H9 (cell line): ENCODE measurements at regions not wholly inside any gene's neighbourhood (a gene's known extent, or its start where the extent isn't known, plus 50 kb on each side); places are given as distances from the start of the nearest gene placed in this dataset.

Experiments
- DNase-seq: peaks from one replicate; pipeline ENCODE4 v3.0.0-alpha.2; 2017
- H2AFZ ChIP-seq: one replicate; pipeline ENCODE4 v1.6.1; 2013; ENCODE audit warnings: mild to moderate bottlenecking, low read length, control low read depth, moderate library complexity
- H2AK5ac ChIP-seq: 2 replicates; pipeline ENCODE4 v1.6.1; 2013; ENCODE audit warnings: low read length, control low read depth, mixed read lengths; ENCODE audit not compliant: insufficient read length
- H2BK120ac ChIP-seq: one replicate; pipeline ENCODE4 v1.6.1; 2013; ENCODE audit warnings: low read depth, mild to moderate bottlenecking, low read length, control low read depth, inconsistent platforms; ENCODE audit not compliant: poor library complexity, severe bottlenecking
- H2BK12ac ChIP-seq: 2 replicates; pipeline ENCODE4 v1.6.1; 2013; ENCODE audit warnings: low read length, control low read depth, mixed read lengths, low read depth; ENCODE audit not compliant: insufficient read length
- H2BK15ac ChIP-seq: 2 replicates; pipeline ENCODE4 v1.6.1; 2013; ENCODE audit warnings: low read depth, low read length, control low read depth
- H2BK20ac ChIP-seq: one replicate; pipeline ENCODE4 v1.6.1; 2013; ENCODE audit warnings: low read depth, mild to moderate bottlenecking, low read length, control low read depth, inconsistent platforms; ENCODE audit not compliant: poor library complexity, severe bottlenecking
- H2BK5ac ChIP-seq: 2 replicates; pipeline ENCODE4 v1.6.1; 2013; ENCODE audit warnings: low read length, control low read depth, mixed read lengths; ENCODE audit not compliant: insufficient read length
- H3K14ac ChIP-seq: 2 replicates; pipeline ENCODE4 v1.6.1; 2013; ENCODE audit warnings: low read length, control low read depth; ENCODE audit not compliant: insufficient read depth
- H3K18ac ChIP-seq: 2 replicates; pipeline ENCODE4 v1.6.1; 2013; ENCODE audit warnings: low read depth, mild to moderate bottlenecking, mixed read lengths, low read length, control low read depth; ENCODE audit not compliant: insufficient read length
- H3K23ac ChIP-seq: 2 replicates; pipeline ENCODE4 v1.6.1; 2013; ENCODE audit warnings: low read length, control low read depth, mixed read lengths, low read depth; ENCODE audit not compliant: insufficient read length
- H3K23me2 ChIP-seq: 2 replicates; pipeline ENCODE4 v1.6.1; 2013; ENCODE audit warnings: low read depth, mild to moderate bottlenecking, mixed read lengths, low read length, control low read depth; ENCODE audit not compliant: insufficient read length, poor library complexity, severe bottlenecking
- H3K27ac ChIP-seq: 2 replicates; pipeline ENCODE4 v1.5.1; 2013; ENCODE audit warnings: low read length, control low read depth, mixed read lengths, low read depth; ENCODE audit not compliant: insufficient read length
- H3K27me3 ChIP-seq: 2 replicates; pipeline ENCODE4 v1.6.1; 2013; ENCODE audit warnings: low read length, control low read depth, inconsistent platforms; ENCODE audit not compliant: insufficient read depth
- H3K4ac ChIP-seq: 2 replicates; pipeline ENCODE4 v1.6.1; 2013; ENCODE audit warnings: low read depth, mild to moderate bottlenecking, control low read depth, inconsistent platforms, low read length, moderate library complexity
- H3K4me1 ChIP-seq: 2 replicates; pipeline ENCODE4 v1.6.1; 2013; ENCODE audit warnings: low read length, control low read depth, inconsistent platforms; ENCODE audit not compliant: insufficient read depth
- H3K4me2 ChIP-seq: 2 replicates; pipeline ENCODE4 v1.6.1; 2013; ENCODE audit warnings: low read length, control low read depth, mixed read lengths; ENCODE audit not compliant: insufficient read length, insufficient read depth
- H3K56ac ChIP-seq: 2 replicates; pipeline ENCODE4 v1.6.1; 2013; ENCODE audit warnings: low read depth, mild to moderate bottlenecking, mixed read lengths, low read length, control low read depth; ENCODE audit not compliant: insufficient read length
- H3K79me1 ChIP-seq: 2 replicates; pipeline ENCODE4 v1.6.1; 2013; ENCODE audit warnings: low read depth, mild to moderate bottlenecking, moderate library complexity, low read length, control low read depth, inconsistent platforms; ENCODE audit not compliant: insufficient read depth, poor library complexity, severe bottlenecking
- H3K79me2 ChIP-seq: 2 replicates; pipeline ENCODE4 v1.6.1; 2013; ENCODE audit warnings: low read length, control low read depth, inconsistent platforms; ENCODE audit not compliant: insufficient read depth
- H3K9ac ChIP-seq: 2 replicates; pipeline ENCODE4 v1.6.1; 2013; ENCODE audit warnings: low read length, control low read depth, mixed read lengths; ENCODE audit not compliant: insufficient read length; ENCODE audit errors: extremely low read depth
- H3K9me3 ChIP-seq: one replicate; pipeline ENCODE4 v1.6.1; 2013; ENCODE audit warnings: low read depth, low read length, inconsistent platforms; ENCODE audit not compliant: control insufficient read depth
- H3T11ph ChIP-seq: one replicate; pipeline ENCODE4 v1.6.1; 2013; ENCODE audit warnings: mild to moderate bottlenecking, low read length, control low read depth, inconsistent platforms
- H4K20me1 ChIP-seq: one replicate; pipeline ENCODE4 v1.6.1; 2013; ENCODE audit not compliant: control insufficient read depth, insufficient read length, insufficient read depth
- H4K5ac ChIP-seq: 2 replicates; pipeline ENCODE4 v1.6.1; 2013; ENCODE audit warnings: low read depth, mild to moderate bottlenecking, mixed read lengths, low read length, control low read depth; ENCODE audit not compliant: insufficient read length
- H4K8ac ChIP-seq: replicated peaks from 2 replicates; pipeline ENCODE4 v1.6.1; 2013; ENCODE audit warnings: low read length, control low read depth, mixed read lengths, low read depth; ENCODE audit not compliant: insufficient read length
- H4K91ac ChIP-seq: 2 replicates; pipeline ENCODE4 v1.6.1; 2013; ENCODE audit warnings: low read depth, mild to moderate bottlenecking, moderate library complexity, mixed read lengths, low read length, control low read depth; ENCODE audit not compliant: insufficient read length
- H3K27ac Mint-ChIP-seq, 3 experiments: 2 replicates in 2 of 3; 3 replicates in 1 of 3; pipeline ENCODE4 v1.8.0; 2020 to 2021; ENCODE audit warnings: mixed read lengths in 3 of 3, mild to moderate bottlenecking in 1 of 3, moderate library complexity in 1 of 3
- H3K27me3 Mint-ChIP-seq: 2 replicates; pipeline ENCODE4 v1.8.0; 2021; ENCODE audit warnings: low read depth, mild to moderate bottlenecking, moderate library complexity, mixed read lengths
- H3K36me3 Mint-ChIP-seq, 3 experiments: 2 replicates in 2 of 3; 3 replicates in 1 of 3; pipeline ENCODE4 v1.8.0; 2020 to 2021; ENCODE audit warnings: low read depth in 3 of 3, mixed read lengths in 3 of 3; ENCODE audit not compliant: insufficient read depth in 1 of 3
- H3K4me1 Mint-ChIP-seq, 2 experiments: 2 replicates each; pipeline ENCODE4 v1.8.0; 2020; ENCODE audit warnings: mixed read lengths in 2 of 2
- H3K4me3 Mint-ChIP-seq, 2 experiments: 2 replicates in 1 of 2; 3 replicates in 1 of 2; pipeline ENCODE4 v1.8.0; 2020 to 2021; ENCODE audit warnings: mild to moderate bottlenecking in 2 of 2, mixed read lengths in 2 of 2, moderate library complexity in 1 of 2
- H3K9me3 Mint-ChIP-seq, 2 experiments: 2 replicates in 1 of 2; 3 replicates in 1 of 2; pipeline ENCODE4 v1.8.0; 2020; ENCODE audit warnings: mild to moderate bottlenecking in 2 of 2, mixed read lengths in 2 of 2, moderate library complexity in 1 of 2
- CTCF ChIP-seq: fragments of 200-600 bp; sonication (generic); conservative IDR thresholded peaks from 3 replicates; pipeline ENCODE4 v1.8.0; 2021; ENCODE audit warnings: antibody characterized with exemption, mild to moderate bottlenecking
- WGBS: extraction: QIAGEN DNeasy Blood & Tissue Kit; methylation state at CpG from one replicate; pipeline ENCODE4 v1.1.7; 2013; ENCODE audit warnings: missing lambda C conversion rate, low lambda C conversion rate, mixed read lengths; ENCODE audit not compliant: insufficient read length; ENCODE audit errors: extremely low coverage; 5-methylcytosine and 5-hydroxymethylcytosine counted together

DNA sequence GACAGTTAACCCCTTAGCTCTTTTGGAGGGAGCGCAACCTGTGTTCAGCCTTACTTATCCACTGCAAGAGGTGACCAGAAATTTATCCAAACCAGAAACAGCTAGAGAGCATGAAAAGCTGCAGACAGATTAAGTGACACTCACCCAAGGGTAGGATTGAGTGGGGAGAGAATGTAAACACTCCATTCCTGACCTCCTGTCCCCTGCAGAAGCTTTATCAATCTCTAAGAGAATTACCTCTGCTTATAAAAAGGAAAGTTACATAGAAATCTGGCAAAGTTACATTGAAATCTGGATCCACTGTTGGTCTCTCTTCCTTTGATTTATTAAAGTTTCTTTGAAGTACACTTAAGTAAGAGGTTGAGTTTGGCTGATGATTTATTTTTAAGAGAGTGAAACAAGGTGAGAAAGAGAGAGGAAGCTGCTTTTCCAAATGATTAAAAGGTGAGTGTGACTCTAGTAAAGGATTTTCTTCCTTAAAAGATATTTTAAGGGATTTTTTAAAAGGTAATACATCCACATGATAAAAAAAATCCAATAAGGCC is 112.3 kb downstream of the ANAPC4 start:
- Mint-ChIP-seq H3K4me3 (no peak overlapping the region), H3K27ac (no peak overlapping the region; a peak in 1 of 7 replicates), H3K36me3 (peaks cover 9 to 14% (median 9%) of the 10 kb centered on the region in 3 experiments; a peak in 6 of 7 replicates), H3K9me3 (peaks cover 16 to 17% of the 10 kb centered on the region in 2 experiments), H3K27me3 (peaks cover 14% of the 10 kb centered on the region), H3K4me1 (peaks cover 27 to 29% of the 10 kb centered on the region in 2 experiments)
- H3K79me2 ChIP-seq = no peaks in the 10 kb centered on the region
- H4K8ac ChIP-seq = no peak overlapping the region
- H3K18ac ChIP-seq = no peak overlapping the region
- H2BK5ac ChIP-seq = no peak overlapping the region
- H3K4ac ChIP-seq = no peak overlapping the region
- no peak overlapping the region for H2BK120ac ChIP-seq
- peaks cover 8% of the 10 kb centered on the region for H3K4me1 ChIP-seq
- DNase-seq = no peak
- no peak overlapping the region for H3K4me2 ChIP-seq
- H2BK15ac ChIP-seq = no peak overlapping the region
- no peak overlapping the region for H4K5ac ChIP-seq
- no peak overlapping the region for H3K14ac ChIP-seq
- no peak overlapping the region for H2AFZ ChIP-seq
- H3K9me3 ChIP-seq = no peaks in the 10 kb centered on the region
- H3K79me1 ChIP-seq = no peaks in the 10 kb centered on the region
- no peak overlapping the region for H2BK12ac ChIP-seq
- no peak for TF ChIP-seq CTCF
- H3K9ac ChIP-seq = no peak overlapping the region
- no peaks in the 10 kb centered on the region for H3K23me2 ChIP-seq
- H3K23ac ChIP-seq = no peak overlapping the region
- H3K27ac ChIP-seq = no peak overlapping the region
- no peaks in the 10 kb centered on the region for H3K27me3 ChIP-seq
- no peak overlapping the region for H2AK5ac ChIP-seq
- H4K91ac ChIP-seq = no peak overlapping the region
- H4K20me1 ChIP-seq = no peaks in the 10 kb centered on the region
- no peak overlapping the region for H3T11ph ChIP-seq
- H3K56ac ChIP-seq = no peak overlapping the region
- no CpG with 5 or more reads among the region's 1 CpG for WGBS
- H2BK20ac ChIP-seq = no peak overlapping the region
